Vagina (tissue), 2 donors: ENCODE measurements at regions not wholly inside any gene's neighbourhood (a gene's known extent, or its start where the extent isn't known, plus 50 kb on each side); places are given as distances from the start of the nearest gene placed in this dataset.
A peak's percentile ranks its signal among the peaks of the same experiment; 100 is the strongest.

Experiments used
- DNase-seq, 2 donors: peaks; one replicate each; pipeline ENCODE4 v3.0.0-alpha.2; 2017; ENCODE audit errors: extremely low spot score in 2 of 2
- H3K27ac ChIP-seq: fragments of 200-600 bp; sonication (generic); one replicate; pipeline ENCODE4 v1.5.1; 2019
- H3K27me3 ChIP-seq: fragments of 200-600 bp; sonication (generic); one replicate; pipeline ENCODE4 v1.5.1; 2019
- H3K36me3 ChIP-seq, 2 donors: fragments of 200-600 bp; sonication (generic); one replicate each; pipeline ENCODE4 v1.5.1; 2017 to 2019
- H3K4me1 ChIP-seq: fragments of 200-600 bp; sonication (generic); one replicate; pipeline ENCODE4 v1.5.1; 2019
- H3K4me3 ChIP-seq, 2 donors: fragments of 200-600 bp; sonication (generic); 1 replicate in 1 of 2; 2 replicates in 1 of 2; pipeline ENCODE4 v1.5.1; 2016 to 2019
- H3K9me3 ChIP-seq: fragments of 200-600 bp; sonication (generic); one replicate; pipeline ENCODE4 v1.5.1; 2019
- POLR2A ChIP-seq, 2 donors: fragments of 450-650 bp; IDR thresholded peaks; one replicate each; pipeline ENCODE4 v1.6.1; 2017; ENCODE audit warnings: antibody characterized with exemption in 2 of 2, mild to moderate bottlenecking in 2 of 2, moderate library complexity in 2 of 2
- POLR2AphosphoS5 ChIP-seq, 2 donors: sonication (generic); formaldehyde crosslinking; IDR thresholded peaks; one replicate each; pipeline ENCODE4 v1.9.0; 2017; ENCODE audit warnings: antibody characterized with exemption in 2 of 2, mild to moderate bottlenecking in 2 of 2, low read depth in 1 of 2; ENCODE audit not compliant: insufficient read depth in 1 of 2
- intact Hi-C: fragments of 100-400 bp; cut with DNase I; formaldehyde crosslinking; loops from one replicate; pipeline ENCODE4 v1.15.1; 2023
- TF ChIP-seq, protein P1 (sequence below), 3 experiments: fragments of 450-650 bp in 2 of 3; fragments of 200-600 bp in 1 of 3; sonication (generic) in 1 of 3; IDR thresholded peaks; one replicate each; pipeline ENCODE4 v1.5.1; 2017 to 2019; ENCODE audit warnings: antibody characterized with exemption in 3 of 3, mild to moderate bottlenecking in 2 of 3, moderate library complexity in 2 of 3

DNA sequence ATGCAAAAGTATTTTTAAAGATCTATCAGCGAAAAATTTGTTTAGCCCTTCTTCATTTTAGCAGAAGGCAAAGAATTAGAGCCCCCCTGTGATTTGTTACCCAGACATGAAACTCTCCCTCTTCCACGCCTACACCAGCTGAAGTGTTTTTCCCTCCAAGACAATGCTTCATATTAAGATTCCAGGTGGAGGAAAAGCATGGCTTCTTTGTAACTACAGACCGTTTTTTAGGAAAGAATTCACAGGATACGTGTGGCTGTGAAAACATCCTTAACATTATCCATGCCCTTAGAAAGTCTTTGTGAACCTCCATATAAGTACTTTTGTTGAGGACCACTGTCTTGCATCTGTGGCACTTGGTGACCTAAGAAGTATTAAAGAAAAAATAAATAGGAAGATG is 121.8 kb upstream of the MTAP start:
- H3K36me3 ChIP-seq = no peaks in the 10 kb centered on the region
- H3K27ac ChIP-seq = no peak overlapping the region
- no peak for DNase-seq
- intact Hi-C loops = no loop called here
- no peaks in the 10 kb centered on the region for H3K4me1 ChIP-seq
- no peaks in the 10 kb centered on the region for H3K27me3 ChIP-seq
- H3K9me3 ChIP-seq = no peaks in the 10 kb centered on the region
- TF ChIP-seq, protein P1, sequence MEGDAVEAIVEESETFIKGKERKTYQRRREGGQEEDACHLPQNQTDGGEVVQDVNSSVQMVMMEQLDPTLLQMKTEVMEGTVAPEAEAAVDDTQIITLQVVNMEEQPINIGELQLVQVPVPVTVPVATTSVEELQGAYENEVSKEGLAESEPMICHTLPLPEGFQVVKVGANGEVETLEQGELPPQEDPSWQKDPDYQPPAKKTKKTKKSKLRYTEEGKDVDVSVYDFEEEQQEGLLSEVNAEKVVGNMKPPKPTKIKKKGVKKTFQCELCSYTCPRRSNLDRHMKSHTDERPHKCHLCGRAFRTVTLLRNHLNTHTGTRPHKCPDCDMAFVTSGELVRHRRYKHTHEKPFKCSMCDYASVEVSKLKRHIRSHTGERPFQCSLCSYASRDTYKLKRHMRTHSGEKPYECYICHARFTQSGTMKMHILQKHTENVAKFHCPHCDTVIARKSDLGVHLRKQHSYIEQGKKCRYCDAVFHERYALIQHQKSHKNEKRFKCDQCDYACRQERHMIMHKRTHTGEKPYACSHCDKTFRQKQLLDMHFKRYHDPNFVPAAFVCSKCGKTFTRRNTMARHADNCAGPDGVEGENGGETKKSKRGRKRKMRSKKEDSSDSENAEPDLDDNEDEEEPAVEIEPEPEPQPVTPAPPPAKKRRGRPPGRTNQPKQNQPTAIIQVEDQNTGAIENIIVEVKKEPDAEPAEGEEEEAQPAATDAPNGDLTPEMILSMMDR (IDR thresholded peaks at IDR 0.05) = no peak
- TF ChIP-seq POLR2A (IDR thresholded peaks at IDR 0.05) (no peak), POLR2AphosphoS5 (IDR thresholded peaks at IDR 0.05; ENCODE audit: insufficient read depth in 1 of 2, low read depth in 1 of 2) (no peak)
- H3K4me3 ChIP-seq = no peak overlapping the region

DNA sequence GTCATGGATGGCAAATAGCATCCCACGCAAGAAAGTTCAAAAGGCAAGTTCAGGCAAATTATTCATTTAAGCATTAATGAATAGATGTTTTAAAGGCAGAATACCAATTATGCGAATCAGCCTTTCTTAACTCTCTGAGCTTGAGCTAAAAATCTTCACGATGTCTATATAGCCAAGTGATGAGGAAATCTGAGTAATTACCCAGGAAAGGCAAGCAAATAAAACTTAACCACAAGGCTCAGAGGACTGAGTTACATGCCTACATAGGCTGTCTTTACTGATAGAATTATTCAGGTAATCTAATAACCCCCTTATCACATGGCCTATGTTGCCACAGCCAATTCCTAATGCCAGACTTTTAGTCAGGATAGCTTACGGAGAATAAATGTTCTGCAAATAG is 120.8 kb upstream of the MTAP start:
- intact Hi-C loops = no loop called here
- TF ChIP-seq, protein P1 (IDR thresholded peaks at IDR 0.05) = no peak
- peak in 1 of 2 donors; percentile 38 for TF ChIP-seq POLR2AphosphoS5 (IDR thresholded peaks at IDR 0.05; ENCODE audit: insufficient read depth in 1 of 2, low read depth in 1 of 2)
- no peak for TF ChIP-seq POLR2A (IDR thresholded peaks at IDR 0.05)
- Histone ChIP-seq H3K36me3 (no peaks in the 10 kb centered on the region), H3K4me1 (no peaks in the 10 kb centered on the region), H3K4me3 (no peak overlapping the region), H3K9me3 (no peaks in the 10 kb centered on the region), H3K27me3 (no peaks in the 10 kb centered on the region), H3K27ac (no peak overlapping the region)
- no peak for DNase-seq

DNA sequence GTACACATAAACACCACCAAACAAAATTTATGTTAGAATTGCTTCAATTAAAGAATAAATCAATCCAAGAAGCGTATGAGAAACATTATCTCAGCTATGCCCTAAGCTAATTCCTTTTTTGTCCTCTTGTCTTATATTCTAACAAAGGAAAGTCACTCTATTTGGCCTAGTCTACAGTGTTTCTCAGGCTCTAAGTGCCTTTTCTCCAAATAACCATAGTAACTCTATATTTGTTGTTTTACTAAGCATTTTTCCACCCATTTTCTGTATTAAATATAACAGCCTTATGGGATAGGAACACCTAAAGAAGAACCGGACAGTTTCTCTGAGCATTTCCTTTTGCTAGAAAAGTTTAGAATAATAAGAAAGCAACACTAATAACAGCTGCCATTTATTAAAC is 120.1 kb upstream of the MTAP start:
- DNase-seq = no peak
- intact Hi-C loops = no loop called here
- no peaks in the 10 kb centered on the region for H3K9me3 ChIP-seq
- H3K27me3 ChIP-seq = no peaks in the 10 kb centered on the region
- no peak overlapping the region for H3K4me3 ChIP-seq
- H3K4me1 ChIP-seq = no peaks in the 10 kb centered on the region
- no peaks in the 10 kb centered on the region for H3K36me3 ChIP-seq
- TF ChIP-seq, protein P1 (IDR thresholded peaks at IDR 0.05) = no peak
- H3K27ac ChIP-seq = no peak overlapping the region

DNA sequence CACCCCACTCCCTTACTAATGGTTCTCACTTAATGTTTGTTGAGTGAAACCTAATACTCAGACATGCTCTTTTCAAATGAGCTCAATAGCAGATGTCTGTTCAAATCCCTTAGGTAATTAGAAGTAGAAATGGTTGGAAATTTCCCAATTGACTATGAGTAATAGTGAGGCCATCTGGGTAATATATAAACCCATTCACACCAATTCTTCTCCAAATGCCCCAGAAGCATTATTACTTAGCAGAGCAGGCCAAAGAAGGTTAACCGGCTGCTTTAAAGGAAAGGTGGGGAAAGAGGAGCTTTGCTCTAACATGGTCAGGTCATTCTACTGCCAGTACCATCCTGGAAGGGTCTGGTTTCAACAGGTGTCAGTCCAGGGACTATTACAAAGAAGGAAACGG is 119.5 kb upstream of the MTAP start:
- H3K4me3 ChIP-seq = no peak overlapping the region
- TF ChIP-seq POLR2AphosphoS5 (IDR thresholded peaks at IDR 0.05; ENCODE audit: insufficient read depth in 1 of 2, low read depth in 1 of 2) (no peak), POLR2A (IDR thresholded peaks at IDR 0.05) (no peak)
- TF ChIP-seq, protein P1 (IDR thresholded peaks at IDR 0.05) = no peak
- no peaks in the 10 kb centered on the region for H3K27me3 ChIP-seq
- no peaks in the 10 kb centered on the region for H3K36me3 ChIP-seq
- no peaks in the 10 kb centered on the region for H3K4me1 ChIP-seq
- intact Hi-C loops = no loop called here
- no peaks in the 10 kb centered on the region for H3K9me3 ChIP-seq
- DNase-seq = no peak
- no peak overlapping the region for H3K27ac ChIP-seq

DNA sequence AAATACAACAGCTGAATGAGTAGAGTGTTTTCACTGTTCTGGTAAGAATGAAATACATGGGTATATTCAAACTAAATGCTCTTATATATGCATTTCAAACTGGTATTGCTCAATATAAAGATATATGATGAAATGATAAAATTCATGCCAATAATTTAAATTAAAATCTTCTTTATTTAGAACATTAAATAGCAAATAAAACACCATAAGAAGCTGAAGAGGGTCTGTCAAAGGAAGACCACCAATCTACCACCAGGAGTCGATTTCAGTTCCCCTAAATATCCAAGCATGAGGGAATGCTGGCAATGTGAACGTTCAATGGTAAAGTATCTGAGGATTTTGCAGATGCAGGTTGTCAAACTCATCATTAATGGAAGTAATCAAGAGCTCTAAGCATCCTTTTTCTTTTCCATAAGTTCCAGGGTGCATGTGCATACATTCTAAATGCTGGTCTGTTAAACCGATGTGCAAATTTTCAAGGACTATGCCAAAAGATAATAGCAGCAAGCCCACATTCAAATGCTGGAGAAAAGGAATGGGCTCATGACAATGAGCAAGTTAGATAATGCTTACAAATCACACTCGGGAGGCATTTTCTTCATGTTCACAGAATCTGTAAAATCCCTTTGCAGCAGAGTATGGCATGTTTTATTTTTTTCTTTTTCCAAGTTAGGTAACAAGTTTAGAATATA is 118.8 kb upstream of the MTAP start:
- Histone ChIP-seq H3K4me3 (no peak overlapping the region), H3K4me1 (no peaks in the 10 kb centered on the region), H3K27me3 (no peaks in the 10 kb centered on the region), H3K27ac (no peak overlapping the region), H3K36me3 (no peaks in the 10 kb centered on the region), H3K9me3 (no peaks in the 10 kb centered on the region)
- intact Hi-C loops = no loop called here
- DNase-seq = no peak
- TF ChIP-seq POLR2A (IDR thresholded peaks at IDR 0.05) (no peak), POLR2AphosphoS5 (IDR thresholded peaks at IDR 0.05; ENCODE audit: insufficient read depth in 1 of 2, low read depth in 1 of 2) (no peak)
- TF ChIP-seq, protein P1 (IDR thresholded peaks at IDR 0.05) = no peak
